HUES64 (cell line): ENCODE measurements at regions not wholly inside any gene's neighbourhood (a gene's known extent, or its start where the extent isn't known, plus 50 kb on each side); places are given as distances from the start of the nearest gene placed in this dataset.
"Not testable (repeated sequence)": the region's sequence is repeated elsewhere in the genome, so short reads cannot be mapped to it uniquely, and the experiment has no call there.

Experiments
- H3K27ac ChIP-seq: 2 replicates; pipeline ENCODE4 v1.7.0; 2013; ENCODE audit warnings: low read depth, low read length, inconsistent platforms
- H3K27me3 ChIP-seq: 2 replicates; pipeline ENCODE4 v1.6.1; 2013; ENCODE audit warnings: mild to moderate bottlenecking, low read length; ENCODE audit not compliant: insufficient read depth
- H3K36me3 ChIP-seq: 2 replicates; pipeline ENCODE4 v1.6.1; 2013; ENCODE audit warnings: mild to moderate bottlenecking, low read length; ENCODE audit not compliant: insufficient read depth
- H3K4me1 ChIP-seq: 2 replicates; pipeline ENCODE4 v1.6.1; 2013; ENCODE audit warnings: mild to moderate bottlenecking, low read length, moderate library complexity; ENCODE audit not compliant: insufficient read depth
- H3K4me3 ChIP-seq: 2 replicates; pipeline ENCODE4 v1.5.1; 2013; ENCODE audit warnings: mild to moderate bottlenecking, low read length, moderate library complexity
- H3K9ac ChIP-seq: 2 replicates; pipeline ENCODE4 v1.6.1; 2013; ENCODE audit warnings: mild to moderate bottlenecking, low read depth, low read length
- H3K9me3 ChIP-seq: 2 replicates; pipeline ENCODE4 v1.6.1; 2013; ENCODE audit warnings: low read depth, low read length; ENCODE audit not compliant: insufficient read depth
- WGBS: fragments of 150-250, 120-280 bp; methylation state at CpG from one replicate; pipeline ENCODE4 v1.1.7; 2013; ENCODE audit warnings: missing lambda C conversion rate; 5-methylcytosine and 5-hydroxymethylcytosine counted together

DNA sequence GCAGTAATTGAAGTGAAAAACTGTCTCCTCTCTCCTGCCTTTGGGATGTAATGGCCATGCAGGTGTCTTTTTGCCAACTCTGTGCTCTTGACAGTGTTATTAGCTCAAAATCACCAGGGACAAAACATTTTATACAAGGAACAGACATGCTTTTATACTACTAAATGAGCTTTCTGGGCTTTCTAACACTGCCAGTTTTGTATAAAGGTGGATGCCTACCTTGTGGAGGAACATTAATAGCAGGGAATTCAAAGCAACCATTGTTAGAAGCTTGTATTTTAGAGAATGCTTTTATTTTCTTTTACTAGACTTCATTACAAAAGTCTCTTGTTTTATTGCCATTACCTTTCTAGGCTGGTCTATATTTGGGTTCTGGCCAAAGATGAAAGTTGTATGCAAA is 54.7 kb upstream of the ARSJ start:
- Histone ChIP-seq H3K9me3 (no peaks in the 10 kb centered on the region), H3K27ac (no peak overlapping the region), H3K4me1 (no peaks in the 10 kb centered on the region), H3K27me3 (no peaks in the 10 kb centered on the region), H3K4me3 (no peak overlapping the region), H3K36me3 (no peaks in the 10 kb centered on the region), H3K9ac (no peak overlapping the region)

GRCh38 chr4:114036426-114036825 is 57.0 kb upstream of the ARSJ start:
- no peak overlapping the region for H3K4me3 ChIP-seq
- H3K4me1 ChIP-seq = no peaks in the 10 kb centered on the region
- H3K27me3 ChIP-seq = no peaks in the 10 kb centered on the region
- no peak overlapping the region for H3K27ac ChIP-seq
- H3K36me3 ChIP-seq = no peaks in the 10 kb centered on the region
- H3K9ac ChIP-seq = no peak overlapping the region
- H3K9me3 ChIP-seq = no peaks in the 10 kb centered on the region
- WGBS = 97% methylated on average over 4 of the region's 4 CpGs

- H3K27ac ChIP-seq = no peak overlapping the region
- no peaks in the 10 kb centered on the region for H3K4me1 ChIP-seq
- H3K9ac ChIP-seq = no peak overlapping the region
- H3K9me3 ChIP-seq = no peaks in the 10 kb centered on the region
- 88% methylated on average over 5 of the region's 5 CpGs for WGBS
- no peaks in the 10 kb centered on the region for H3K27me3 ChIP-seq
- H3K36me3 ChIP-seq = no peaks in the 10 kb centered on the region
- no peak overlapping the region for H3K4me3 ChIP-seq
Observed at GRCh38 chr4:114036864-114037263, 57.4 kb upstream of the ARSJ start.

- Histone ChIP-seq H3K27me3 (no peaks in the 10 kb centered on the region), H3K4me3 (no peak overlapping the region), H3K36me3 (no peaks in the 10 kb centered on the region), H3K27ac (no peak overlapping the region), H3K9ac (no peak overlapping the region), H3K4me1 (no peaks in the 10 kb centered on the region), H3K9me3 (no peaks in the 10 kb centered on the region)
- 100% methylated on average over 1 of the region's 1 CpG for WGBS
Observed at GRCh38 chr4:114037988-114038387, 58.5 kb upstream of the ARSJ start.

GRCh38 chr4:114038762-114039387 is 59.4 kb upstream of the ARSJ start:
- WGBS = 57% methylated on average over 1 of the region's 2 CpGs
- no peak overlapping the region for H3K4me3 ChIP-seq
- H3K4me1 ChIP-seq = no peaks in the 10 kb centered on the region
- H3K27ac ChIP-seq = no peak overlapping the region
- no peaks in the 10 kb centered on the region for H3K27me3 ChIP-seq
- H3K9ac ChIP-seq = no peak overlapping the region
- no peaks in the 10 kb centered on the region for H3K9me3 ChIP-seq
- no peaks in the 10 kb centered on the region for H3K36me3 ChIP-seq

DNA sequence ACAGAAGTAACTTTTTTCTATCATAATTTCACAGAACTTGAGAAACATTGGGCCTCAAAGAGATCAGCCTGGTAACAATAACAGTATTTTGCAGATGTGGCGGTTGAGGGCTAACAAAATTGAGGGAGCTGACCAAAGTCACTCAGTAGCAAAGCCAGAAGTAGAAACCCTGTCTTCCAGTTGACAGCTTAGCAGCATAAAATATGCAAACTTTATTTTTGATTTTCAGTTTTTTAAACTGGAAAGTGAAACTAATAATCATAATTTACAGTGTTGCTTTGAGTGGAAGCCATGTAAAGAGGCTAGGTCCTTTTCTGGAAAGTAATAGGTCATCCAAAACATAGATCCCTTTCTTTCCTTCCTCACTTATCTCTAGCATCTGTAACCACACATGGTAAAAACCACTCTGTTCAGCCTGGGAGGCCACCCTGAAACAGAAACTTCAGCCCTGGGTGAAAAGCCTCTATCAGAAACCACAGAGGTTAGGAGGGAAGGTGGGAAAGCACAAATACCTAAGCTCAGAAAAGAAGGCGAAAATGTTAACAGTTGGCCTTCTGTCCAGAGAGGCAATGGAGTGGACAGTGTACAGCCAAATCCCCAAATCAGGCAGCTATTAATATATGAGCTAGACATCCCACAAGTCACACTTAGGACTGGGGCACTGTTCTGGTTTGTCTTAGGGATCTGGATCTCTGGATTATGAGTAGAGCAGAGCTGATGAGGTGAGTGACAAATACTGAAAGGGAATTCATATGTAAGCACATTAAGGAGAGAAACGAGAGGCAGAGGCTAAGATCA is 61.1 kb upstream of the ARSJ start:
- Histone ChIP-seq H3K9me3 (no peaks in the 10 kb centered on the region), H3K9ac (no peak overlapping the region), H3K36me3 (no peaks in the 10 kb centered on the region), H3K27me3 (no peaks in the 10 kb centered on the region), H3K27ac (no peak overlapping the region), H3K4me1 (no peaks in the 10 kb centered on the region), H3K4me3 (no peak overlapping the region)
- WGBS = 91% methylated on average over 2 of the region's 3 CpGs

DNA sequence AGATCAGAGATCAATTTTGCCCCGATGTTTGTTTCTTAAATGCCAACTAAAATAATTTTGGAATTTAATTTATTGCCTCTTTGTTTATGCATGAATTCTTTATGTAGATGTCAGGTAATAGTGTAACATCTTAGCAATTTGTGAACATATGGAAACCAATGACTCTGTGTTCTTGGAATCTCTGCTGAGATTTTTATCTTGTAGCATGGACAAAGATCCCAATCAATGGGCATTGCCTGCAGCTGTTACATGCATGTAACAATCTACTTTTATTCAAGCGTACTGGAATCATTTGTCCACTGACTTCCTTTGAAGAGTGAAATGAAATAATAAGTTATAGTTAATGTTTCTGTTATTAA is 61.6 kb upstream of the ARSJ start:
- no peak overlapping the region for H3K9ac ChIP-seq
- no peak overlapping the region for H3K27ac ChIP-seq
- H3K9me3 ChIP-seq = no peaks in the 10 kb centered on the region
- H3K36me3 ChIP-seq = no peaks in the 10 kb centered on the region
- WGBS = 92% methylated on average over 2 of the region's 2 CpGs
- H3K27me3 ChIP-seq = no peaks in the 10 kb centered on the region
- no peaks in the 10 kb centered on the region for H3K4me1 ChIP-seq
- no peak overlapping the region for H3K4me3 ChIP-seq

DNA sequence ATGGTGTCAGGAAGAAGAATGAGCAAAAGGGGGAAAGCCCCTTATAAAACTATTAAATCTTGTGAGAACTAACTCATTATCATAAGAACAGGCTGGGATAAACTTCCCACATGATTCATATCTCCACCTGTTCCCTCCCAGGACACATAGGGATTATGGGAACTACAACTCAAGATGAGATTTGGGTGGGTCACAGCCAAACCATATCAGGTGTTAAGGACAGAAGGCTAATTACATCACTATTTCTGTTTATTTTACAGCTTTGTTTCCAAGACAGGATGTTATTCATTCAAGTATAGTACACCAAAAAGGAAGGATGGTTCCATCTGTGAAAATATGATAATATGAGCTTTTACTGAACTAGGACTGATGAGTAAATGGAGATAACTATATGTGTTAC is 63.7 kb upstream of the ARSJ start:
- Histone ChIP-seq H3K27ac (no peak overlapping the region), H3K36me3 (no peaks in the 10 kb centered on the region), H3K9ac (no peak overlapping the region), H3K4me1 (no peaks in the 10 kb centered on the region), H3K4me3 (no peak overlapping the region), H3K27me3 (no peaks in the 10 kb centered on the region), H3K9me3 (no peaks in the 10 kb centered on the region)

DNA sequence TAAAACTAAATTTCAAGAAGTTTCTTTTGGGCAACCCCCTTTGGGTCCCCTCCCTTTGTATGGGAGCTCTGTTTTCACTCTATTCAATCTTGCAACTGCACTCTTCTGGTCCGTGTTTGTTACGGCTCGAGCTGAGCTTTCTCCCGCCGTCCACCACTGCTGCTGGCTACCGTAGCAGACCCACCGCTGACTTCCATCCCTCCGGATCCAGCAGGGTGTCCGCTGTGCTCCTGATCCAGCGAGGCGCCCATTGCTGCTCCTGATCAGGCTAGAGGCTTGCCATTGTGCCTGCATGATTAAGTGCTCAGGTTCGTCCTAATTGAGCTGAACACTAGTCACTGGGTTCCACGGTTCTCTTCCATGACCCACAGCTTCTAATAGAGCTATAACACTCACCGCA is 64.9 kb upstream of the ARSJ start:
- H3K36me3 ChIP-seq, H3K27ac ChIP-seq, H3K9ac ChIP-seq, H3K9me3 ChIP-seq, H3K4me3 ChIP-seq, H3K4me1 ChIP-seq, H3K27me3 ChIP-seq: not testable (repeated sequence)
- 96% methylated on average over 14 of the region's 14 CpGs for WGBS

DNA sequence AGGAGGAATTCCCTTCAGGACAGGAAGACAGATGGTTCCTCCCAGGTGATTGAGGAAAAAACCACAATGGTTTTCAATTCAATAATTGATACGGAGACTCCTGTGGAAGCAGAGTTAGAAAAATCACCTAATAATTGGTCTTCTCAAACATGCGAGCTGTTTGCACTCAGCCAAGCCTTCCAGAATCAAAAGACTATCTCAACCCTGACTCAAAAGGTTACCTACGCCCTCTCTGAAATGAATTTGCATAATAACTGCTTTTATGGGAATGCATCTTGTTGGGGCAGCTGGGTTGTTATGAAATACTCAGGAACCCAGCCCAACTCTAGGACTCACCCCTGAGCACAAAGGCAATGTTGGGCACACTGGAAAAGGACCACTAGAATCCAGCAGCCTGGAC is 66.9 kb upstream of the ARSJ start:
- Histone ChIP-seq H3K27ac (no peak overlapping the region), H3K27me3 (no peaks in the 10 kb centered on the region), H3K4me1 (no peaks in the 10 kb centered on the region), H3K4me3 (no peak overlapping the region), H3K9me3 (no peaks in the 10 kb centered on the region), H3K36me3 (no peaks in the 10 kb centered on the region), H3K9ac (no peak overlapping the region)
- 96% methylated on average over 3 of the region's 3 CpGs for WGBS

DNA sequence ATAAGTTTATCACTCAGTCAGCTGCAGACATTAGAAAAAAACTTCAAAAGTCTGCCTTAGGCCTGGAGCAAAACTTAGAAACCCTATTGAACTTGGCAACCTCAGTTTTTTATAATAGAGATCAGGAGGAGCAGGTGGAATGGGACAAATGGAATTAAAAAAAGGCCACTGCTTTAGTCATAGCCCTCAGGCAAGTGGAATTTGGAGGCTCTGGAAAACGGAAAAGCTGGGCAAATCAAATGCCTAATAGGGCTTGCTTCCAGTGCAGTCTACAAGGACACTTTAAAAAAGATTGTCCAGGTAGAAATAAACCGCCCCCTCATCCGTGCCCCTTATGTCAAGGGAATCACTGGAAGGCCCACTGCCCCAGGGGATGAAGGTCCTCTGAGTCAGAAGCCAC is 68.7 kb upstream of the ARSJ start:
- H3K36me3 ChIP-seq, H3K4me1 ChIP-seq, H3K9me3 ChIP-seq, H3K4me3 ChIP-seq, H3K27ac ChIP-seq, H3K27me3 ChIP-seq, H3K9ac ChIP-seq: not testable (repeated sequence)
- WGBS = 90% methylated on average over 3 of the region's 3 CpGs

DNA sequence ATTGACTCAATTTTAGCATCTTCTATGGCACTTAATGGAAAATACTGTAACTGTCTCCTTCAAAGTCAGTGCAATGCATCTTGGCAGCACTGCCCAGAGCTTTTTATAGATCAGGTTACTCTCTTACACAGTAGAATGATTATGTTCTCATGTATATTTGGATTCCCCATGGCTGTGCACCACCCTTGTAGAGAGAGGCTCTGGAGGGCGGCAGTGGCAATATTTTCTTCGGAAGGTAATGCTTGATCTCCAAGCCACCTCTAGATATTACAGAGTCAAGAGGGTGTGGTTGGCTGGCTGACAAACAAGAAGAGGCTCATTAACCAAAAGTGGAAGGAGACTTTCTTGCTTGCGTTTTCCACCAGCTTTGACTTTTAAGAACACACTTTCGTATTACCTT is 72.8 kb upstream of the ARSJ start:
- Histone ChIP-seq H3K4me1 (no peaks in the 10 kb centered on the region), H3K27ac (no peak overlapping the region), H3K9me3 (no peaks in the 10 kb centered on the region; the same call in 1 of the 2 replicates), H3K9ac (no peak overlapping the region), H3K4me3 (no peak overlapping the region), H3K27me3 (no peaks in the 10 kb centered on the region), H3K36me3 (no peaks in the 10 kb centered on the region)
- 93% methylated on average over 4 of the region's 4 CpGs for WGBS
